ENCODE measurements at regions not wholly inside any gene's neighbourhood (a gene's known extent, or its start where the extent isn't known, plus 50 kb on each side); places are given as distances from the start of the nearest gene placed in this dataset.
"Not testable (repeated sequence)": the region's sequence is repeated elsewhere in the genome, so short reads cannot be mapped to it uniquely, and the experiment has no call there.

DNA sequence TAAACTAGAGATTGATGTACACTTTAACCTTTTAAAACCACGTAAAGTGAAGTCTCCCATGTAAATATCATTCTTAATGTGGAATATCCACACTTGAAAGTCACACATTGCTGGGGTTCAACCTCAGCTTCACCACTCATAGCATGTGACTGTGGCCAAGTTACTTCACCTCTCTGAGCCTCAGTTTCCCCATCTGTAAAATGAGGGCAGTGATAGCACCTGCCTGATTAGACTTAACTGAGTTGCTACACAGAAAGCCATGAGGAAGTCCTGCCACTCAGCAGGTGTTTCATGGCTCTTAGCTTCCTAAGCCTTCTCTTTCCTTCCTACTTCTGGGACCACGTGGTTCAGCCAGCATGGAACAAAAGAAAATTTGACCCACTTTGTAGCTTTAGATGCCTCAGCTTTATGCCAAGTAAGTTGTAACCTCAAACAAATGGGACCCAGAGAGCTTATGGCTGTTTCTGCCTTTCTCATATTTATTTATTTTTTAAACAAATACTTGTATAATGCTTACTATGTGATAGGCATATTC, 277.3 kb upstream of the KLF3 start:
- no peak for DNase-seq (ENCODE audit: low spot score)

DNA sequence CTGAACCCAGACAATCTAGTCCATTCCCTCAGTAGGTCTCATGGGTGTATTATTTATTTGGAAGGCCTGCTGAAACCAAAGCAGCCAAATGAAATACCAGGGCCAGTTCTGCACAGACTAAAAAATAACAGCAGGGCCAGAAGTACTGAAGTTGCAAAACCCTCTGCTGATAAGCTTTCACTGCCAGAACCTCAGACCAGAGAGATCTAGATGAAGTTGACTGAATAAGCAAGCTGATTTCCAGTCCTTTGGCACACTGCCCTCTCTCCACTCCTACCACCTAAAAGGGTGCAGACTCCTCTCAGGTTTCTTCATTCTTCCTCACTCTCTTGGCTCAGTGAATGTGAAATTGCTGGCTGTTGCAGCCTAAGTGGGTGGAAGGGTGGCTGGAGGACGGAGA, 276.7 kb upstream of the KLF3 start:
- TF ChIP-seq, protein P1, sequence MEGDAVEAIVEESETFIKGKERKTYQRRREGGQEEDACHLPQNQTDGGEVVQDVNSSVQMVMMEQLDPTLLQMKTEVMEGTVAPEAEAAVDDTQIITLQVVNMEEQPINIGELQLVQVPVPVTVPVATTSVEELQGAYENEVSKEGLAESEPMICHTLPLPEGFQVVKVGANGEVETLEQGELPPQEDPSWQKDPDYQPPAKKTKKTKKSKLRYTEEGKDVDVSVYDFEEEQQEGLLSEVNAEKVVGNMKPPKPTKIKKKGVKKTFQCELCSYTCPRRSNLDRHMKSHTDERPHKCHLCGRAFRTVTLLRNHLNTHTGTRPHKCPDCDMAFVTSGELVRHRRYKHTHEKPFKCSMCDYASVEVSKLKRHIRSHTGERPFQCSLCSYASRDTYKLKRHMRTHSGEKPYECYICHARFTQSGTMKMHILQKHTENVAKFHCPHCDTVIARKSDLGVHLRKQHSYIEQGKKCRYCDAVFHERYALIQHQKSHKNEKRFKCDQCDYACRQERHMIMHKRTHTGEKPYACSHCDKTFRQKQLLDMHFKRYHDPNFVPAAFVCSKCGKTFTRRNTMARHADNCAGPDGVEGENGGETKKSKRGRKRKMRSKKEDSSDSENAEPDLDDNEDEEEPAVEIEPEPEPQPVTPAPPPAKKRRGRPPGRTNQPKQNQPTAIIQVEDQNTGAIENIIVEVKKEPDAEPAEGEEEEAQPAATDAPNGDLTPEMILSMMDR (IDR thresholded peaks at IDR 0.05; ENCODE audit: extremely low read depth, missing control alignments), result no peak
- DNase-seq (ENCODE audit: low spot score), result no peak

More for the DNA sequence above, 277.3 kb upstream of the KLF3 start:
- TF ChIP-seq, protein P1 (IDR thresholded peaks at IDR 0.05; ENCODE audit: extremely low read depth, missing control alignments), result no peak

DNA sequence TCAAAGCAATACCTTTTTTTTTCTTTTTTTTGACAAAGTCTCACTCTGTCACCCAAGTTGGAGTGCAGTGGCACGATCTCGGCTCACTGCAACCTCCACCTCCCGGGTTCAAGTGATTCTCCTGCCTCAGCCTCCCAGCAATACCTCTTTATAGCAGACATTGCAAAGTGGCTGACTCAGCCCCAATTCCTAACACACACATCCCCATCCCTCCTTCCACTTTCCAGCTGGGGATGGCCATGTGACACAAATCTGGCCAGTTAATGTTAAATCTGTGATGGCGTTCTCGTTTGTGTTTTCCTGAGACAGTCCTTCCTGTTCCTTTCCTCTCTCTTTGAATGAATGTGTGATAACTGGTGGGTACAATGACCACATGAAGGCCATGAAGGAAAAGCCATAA, 276.2 kb upstream of the KLF3 start:
- TF ChIP-seq, protein P1 (IDR thresholded peaks at IDR 0.05; ENCODE audit: extremely low read depth, missing control alignments), result no peak
- no peak for DNase-seq (ENCODE audit: low spot score)

DNA sequence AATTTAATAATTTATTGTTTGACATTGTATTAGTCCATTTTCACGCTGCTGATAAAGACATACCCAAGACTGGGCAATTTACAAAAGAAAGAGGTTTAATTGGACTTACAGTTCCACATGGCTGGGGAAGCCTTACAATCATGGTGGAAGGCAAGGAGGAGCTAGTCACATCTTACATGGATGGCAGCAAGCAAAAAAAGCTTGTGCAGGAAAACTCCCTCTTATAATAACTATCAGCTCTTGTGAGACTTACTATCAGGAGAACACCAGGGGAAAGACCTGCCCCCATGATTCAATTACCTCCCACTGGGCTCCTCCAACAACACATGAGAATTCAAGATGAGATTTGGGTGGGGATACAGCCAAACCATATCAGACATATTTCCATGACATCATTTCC, 275.1 kb upstream of the KLF3 start:
- not testable (repeated sequence) for DNase-seq (ENCODE audit: low spot score)

DNA sequence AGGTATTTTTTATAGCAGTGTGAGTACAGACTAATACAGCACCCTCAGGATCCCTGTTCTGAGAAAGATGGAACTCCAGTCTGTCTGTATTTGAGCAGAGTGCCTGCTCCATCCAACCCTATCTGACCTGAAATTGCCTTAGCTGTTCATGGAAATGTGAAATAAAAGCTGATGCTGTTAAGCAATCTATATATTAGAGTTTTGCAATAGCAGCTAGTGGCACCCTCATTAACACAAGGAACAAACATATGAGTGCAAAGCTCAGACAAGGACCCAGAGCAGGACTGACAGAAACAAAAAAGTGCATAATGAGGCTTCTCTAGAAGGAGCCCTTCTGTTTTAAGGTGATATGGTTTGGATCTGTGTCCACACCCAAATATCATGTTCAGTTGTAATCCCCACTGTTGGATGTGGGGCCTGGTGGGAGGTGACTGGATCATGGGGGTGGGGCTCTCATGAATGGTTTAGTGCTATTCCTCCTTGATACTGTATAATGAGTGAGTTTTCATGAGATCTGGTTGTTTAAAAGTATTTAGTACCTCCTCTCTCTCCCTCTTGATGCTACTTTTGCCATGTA, 272.9 kb upstream of the KLF3 start:
- no peak for DNase-seq (ENCODE audit: low spot score)
- TF ChIP-seq, protein P1 (IDR thresholded peaks at IDR 0.05; ENCODE audit: extremely low read depth, missing control alignments), result no peak

DNA sequence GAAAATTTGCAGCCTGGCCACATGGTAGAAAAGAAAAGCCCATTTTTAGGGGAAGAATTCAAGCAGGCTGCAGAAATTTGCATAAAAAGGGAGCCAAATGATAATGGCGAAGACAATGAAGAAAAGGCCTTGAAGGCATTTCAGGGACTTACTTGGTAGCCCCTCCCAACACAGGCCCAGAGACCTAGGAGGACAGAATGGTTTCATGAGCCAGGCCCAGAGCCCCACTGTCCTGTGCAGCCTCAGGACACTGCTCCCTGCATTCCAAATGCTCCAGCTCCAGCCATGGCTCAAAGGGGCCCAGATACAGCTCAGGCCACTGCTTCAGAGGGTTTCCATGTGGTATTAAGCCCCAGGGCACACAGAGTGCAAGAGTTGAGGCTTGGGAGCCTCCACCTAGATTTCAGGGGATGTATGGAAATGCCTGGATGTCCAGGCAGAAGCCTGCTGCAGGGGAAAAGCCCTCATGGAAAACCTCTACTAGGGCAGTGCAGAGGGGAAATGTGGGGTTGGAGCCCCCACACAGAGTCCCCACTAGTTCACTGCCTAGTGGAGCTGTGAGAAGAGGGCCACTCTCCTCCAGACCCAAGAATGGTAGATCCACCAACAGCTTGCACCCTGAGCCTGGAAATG, 271.7 kb upstream of the KLF3 start:
- DNase-seq (ENCODE audit: low spot score), result no peak
- TF ChIP-seq, protein P1 (IDR thresholded peaks at IDR 0.05; ENCODE audit: extremely low read depth, missing control alignments), result no peak

DNA sequence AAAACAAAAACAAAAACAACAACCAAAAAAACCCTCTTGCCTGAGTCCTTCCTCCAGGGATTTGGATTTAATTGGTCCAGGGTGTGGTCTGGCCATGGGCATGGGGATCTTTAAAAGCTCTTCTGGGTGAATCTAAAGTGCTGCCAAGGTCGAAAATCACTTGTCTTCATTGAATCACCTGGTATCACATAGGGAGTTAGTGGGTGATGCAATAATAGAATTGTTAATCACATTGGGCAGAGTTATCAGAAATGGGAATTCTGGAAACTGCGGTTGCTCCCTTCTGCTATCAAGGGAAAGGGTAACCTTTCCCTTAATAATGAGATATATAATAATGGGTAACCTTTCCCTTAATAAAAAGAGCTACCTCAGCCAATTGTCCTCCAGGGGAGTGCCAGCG, 267.9 kb upstream of the KLF3 start:
- no peak for DNase-seq (ENCODE audit: low spot score)
- TF ChIP-seq, protein P1 (IDR thresholded peaks at IDR 0.05; ENCODE audit: extremely low read depth, missing control alignments), result no peak

Measured in GM20000 (cell line).